GM23338 (cell line): ENCODE measurements at regions not wholly inside any gene's neighbourhood (a gene's known extent, or its start where the extent isn't known, plus 50 kb on each side); places are given as distances from the start of the nearest gene placed in this dataset.
"Not testable (repeated sequence)": the region's sequence is repeated elsewhere in the genome, so short reads cannot be mapped to it uniquely, and the experiment has no call there.

ENCODE experiments used
- EZH2 ChIP-seq: fragments of 200-600 bp; sonication (generic); IDR thresholded peaks from one replicate; pipeline ENCODE4 v1.8.0; 2017; ENCODE audit warnings: antibody characterized with exemption, mild to moderate bottlenecking, low read depth; ENCODE audit not compliant: unreplicated experiment
- EZH2phosphoT487 ChIP-seq: fragments of 200-600 bp; sonication (generic); IDR thresholded peaks from one replicate; pipeline ENCODE4 v1.8.1; 2018; ENCODE audit warnings: antibody characterized with exemption; ENCODE audit not compliant: unreplicated experiment
- JUNB ChIP-seq: IDR thresholded peaks from one replicate; pipeline ENCODE4 v1.6.1; 2016; ENCODE audit warnings: antibody characterized with exemption; ENCODE audit not compliant: unreplicated experiment
- NANOG ChIP-seq: IDR thresholded peaks from 2 replicates; pipeline ENCODE4 v1.6.1; 2016; ENCODE audit warnings: antibody characterized with exemption, borderline replicate concordance
- REST ChIP-seq: IDR thresholded peaks from one replicate; pipeline ENCODE4 v1.6.1; 2018; ENCODE audit warnings: antibody characterized with exemption; ENCODE audit not compliant: unreplicated experiment
- TF ChIP-seq, protein P1 (sequence below), 2 experiments: fragments of 200-600 bp in 1 of 2; sonication (generic) in 1 of 2; conservative IDR thresholded peaks; 2 replicates each; pipeline versions ENCODE4 v1.5.1 to v1.6.1; 2016 to 2017; ENCODE audit warnings: antibody characterized with exemption in 2 of 2, low read depth in 2 of 2, mild to moderate bottlenecking in 2 of 2, moderate library complexity in 1 of 2

GRCh38 chr7:150024550-150025490, 151.1 kb downstream of the ATP6V0E2 start:
- TF ChIP-seq, protein P1, sequence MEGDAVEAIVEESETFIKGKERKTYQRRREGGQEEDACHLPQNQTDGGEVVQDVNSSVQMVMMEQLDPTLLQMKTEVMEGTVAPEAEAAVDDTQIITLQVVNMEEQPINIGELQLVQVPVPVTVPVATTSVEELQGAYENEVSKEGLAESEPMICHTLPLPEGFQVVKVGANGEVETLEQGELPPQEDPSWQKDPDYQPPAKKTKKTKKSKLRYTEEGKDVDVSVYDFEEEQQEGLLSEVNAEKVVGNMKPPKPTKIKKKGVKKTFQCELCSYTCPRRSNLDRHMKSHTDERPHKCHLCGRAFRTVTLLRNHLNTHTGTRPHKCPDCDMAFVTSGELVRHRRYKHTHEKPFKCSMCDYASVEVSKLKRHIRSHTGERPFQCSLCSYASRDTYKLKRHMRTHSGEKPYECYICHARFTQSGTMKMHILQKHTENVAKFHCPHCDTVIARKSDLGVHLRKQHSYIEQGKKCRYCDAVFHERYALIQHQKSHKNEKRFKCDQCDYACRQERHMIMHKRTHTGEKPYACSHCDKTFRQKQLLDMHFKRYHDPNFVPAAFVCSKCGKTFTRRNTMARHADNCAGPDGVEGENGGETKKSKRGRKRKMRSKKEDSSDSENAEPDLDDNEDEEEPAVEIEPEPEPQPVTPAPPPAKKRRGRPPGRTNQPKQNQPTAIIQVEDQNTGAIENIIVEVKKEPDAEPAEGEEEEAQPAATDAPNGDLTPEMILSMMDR (conservative IDR thresholded peaks at IDR 0.05; ENCODE audit: low read depth in 2 of 2): not testable (repeated sequence)
- not testable (repeated sequence) for TF ChIP-seq JUNB, REST, EZH2phosphoT487, EZH2, NANOG
